Skeletal muscle cell (primary cell): ENCODE measurements at regions not wholly inside any gene's neighbourhood (a gene's known extent, or its start where the extent isn't known, plus 50 kb on each side); places are given as distances from the start of the nearest gene placed in this dataset.
A peak's percentile ranks its signal among the peaks of the same experiment; 100 is the strongest.

ENCODE experiments used
- DNase-seq: peaks from one replicate; pipeline ENCODE4 v3.0.0-alpha.2; 2010; ENCODE audit warnings: low read depth
- H3K4me3 ChIP-seq: 2 replicates; pipeline ENCODE4 v1.5.1; 2011; ENCODE audit warnings: low read depth, mild to moderate bottlenecking, control low read depth, low read length, moderate library complexity

GRCh38 chr1:234715252-234716014, 105.5 kb upstream of the IRF2BP2 start:
- H3K4me3 ChIP-seq = no peak overlapping the region
- DNase-seq = no peak

GRCh38 chr1:234713859-234714258, 103.9 kb upstream of the IRF2BP2 start:
- H3K4me3 ChIP-seq = no peak overlapping the region
- DNase-seq = no peak

GRCh38 chr1:234713440-234713839, 103.5 kb upstream of the IRF2BP2 start:
- no peak overlapping the region for H3K4me3 ChIP-seq
- DNase-seq = no peak

GRCh38 chr1:234712891-234713305, 102.9 kb upstream of the IRF2BP2 start:
- no peak overlapping the region for H3K4me3 ChIP-seq
- no peak for DNase-seq

- DNase-seq = no peak
- no peak overlapping the region for H3K4me3 ChIP-seq
Observed at GRCh38 chr1:234710936-234711724, 101.2 kb upstream of the IRF2BP2 start.

GRCh38 chr1:234710381-234710780, 100.4 kb upstream of the IRF2BP2 start:
- DNase-seq = no peak
- H3K4me3 ChIP-seq = no peak overlapping the region

GRCh38 chr1:234709473-234710228, 99.7 kb upstream of the IRF2BP2 start:
- H3K4me3 ChIP-seq = no peak overlapping the region
- no peak for DNase-seq

- H3K4me3 ChIP-seq = no peak overlapping the region
- DNase-seq = no peak
Observed at GRCh38 chr1:234708700-234709395, 98.9 kb upstream of the IRF2BP2 start.

- peak; percentile 37 for DNase-seq
- H3K4me3 ChIP-seq = no peak overlapping the region
Observed at GRCh38 chr1:234707641-234708040, 97.7 kb upstream of the IRF2BP2 start.

- no peak for DNase-seq
- no peak overlapping the region for H3K4me3 ChIP-seq
Observed at GRCh38 chr1:234706931-234707330, 97.0 kb upstream of the IRF2BP2 start.

GRCh38 chr1:234706199-234706598, 96.2 kb upstream of the IRF2BP2 start:
- H3K4me3 ChIP-seq = no peak overlapping the region
- DNase-seq = no peak

GRCh38 chr1:234705615-234706014, 95.6 kb upstream of the IRF2BP2 start:
- no peak for DNase-seq
- no peak overlapping the region for H3K4me3 ChIP-seq

GRCh38 chr1:234704106-234704887, 94.3 kb upstream of the IRF2BP2 start:
- no peak for DNase-seq
- no peak overlapping the region for H3K4me3 ChIP-seq

GRCh38 chr1:234702342-234703000, 92.5 kb upstream of the IRF2BP2 start:
- H3K4me3 ChIP-seq = no peak overlapping the region
- DNase-seq = no peak

- H3K4me3 ChIP-seq = no peak overlapping the region
- DNase-seq = no peak
Observed at GRCh38 chr1:234701737-234702341, 91.9 kb upstream of the IRF2BP2 start.

GRCh38 chr1:234699795-234700665, 90.1 kb upstream of the IRF2BP2 start:
- DNase-seq = peak; percentile 53
- no peak overlapping the region for H3K4me3 ChIP-seq

- no peak for DNase-seq
- H3K4me3 ChIP-seq = no peak overlapping the region
Observed at GRCh38 chr1:234698686-234699085, 88.7 kb upstream of the IRF2BP2 start.
